Fibroblast of pulmonary artery (primary cell): ENCODE measurements at regions not wholly inside any gene's neighbourhood (a gene's known extent, or its start where the extent isn't known, plus 50 kb on each side); places are given as distances from the start of the nearest gene placed in this dataset.
"Not testable (repeated sequence)": the region's sequence is repeated elsewhere in the genome, so short reads cannot be mapped to it uniquely, and the experiment has no call there.

ENCODE experiments used
- DNase-seq: peaks from one replicate; pipeline ENCODE4 v3.0.0-alpha.2; 2010; ENCODE audit warnings: low read depth
- H3K4me3 ChIP-seq: replicated peaks from 2 replicates; pipeline ENCODE4 v1.5.1; 2011; ENCODE audit warnings: low read depth, mild to moderate bottlenecking, control low read depth, low read length, moderate library complexity
- TF ChIP-seq, protein P1 (sequence below): IDR thresholded peaks from 2 replicates; pipeline ENCODE4 v1.5.1; 2011; ENCODE audit warnings: mild to moderate bottlenecking, control low read depth, low read length, inconsistent platforms; ENCODE audit errors: missing control alignments

DNA sequence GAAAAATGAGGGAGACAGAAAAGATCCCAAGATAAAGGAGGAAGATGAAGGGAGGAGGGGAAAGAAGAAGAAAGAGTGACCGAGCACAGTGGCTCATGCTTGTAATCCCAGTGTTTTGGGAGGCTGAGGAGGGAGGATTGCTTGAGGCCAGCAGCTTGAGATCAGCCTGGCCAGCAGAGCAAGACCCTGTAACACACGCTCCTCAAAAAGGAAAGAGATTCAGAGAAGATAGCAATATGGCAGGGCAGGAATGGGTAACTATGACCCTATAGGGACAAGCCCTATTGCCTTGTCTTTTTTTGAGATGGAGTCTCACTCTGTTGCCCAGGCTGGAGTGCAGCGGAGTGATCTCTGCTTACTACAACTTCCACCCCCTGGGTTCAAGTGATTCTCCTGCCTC is 116.9 kb upstream of the MAP1LC3B2 start:
- DNase-seq: no peak
- H3K4me3 ChIP-seq: no peak overlapping the region
- TF ChIP-seq, protein P1, sequence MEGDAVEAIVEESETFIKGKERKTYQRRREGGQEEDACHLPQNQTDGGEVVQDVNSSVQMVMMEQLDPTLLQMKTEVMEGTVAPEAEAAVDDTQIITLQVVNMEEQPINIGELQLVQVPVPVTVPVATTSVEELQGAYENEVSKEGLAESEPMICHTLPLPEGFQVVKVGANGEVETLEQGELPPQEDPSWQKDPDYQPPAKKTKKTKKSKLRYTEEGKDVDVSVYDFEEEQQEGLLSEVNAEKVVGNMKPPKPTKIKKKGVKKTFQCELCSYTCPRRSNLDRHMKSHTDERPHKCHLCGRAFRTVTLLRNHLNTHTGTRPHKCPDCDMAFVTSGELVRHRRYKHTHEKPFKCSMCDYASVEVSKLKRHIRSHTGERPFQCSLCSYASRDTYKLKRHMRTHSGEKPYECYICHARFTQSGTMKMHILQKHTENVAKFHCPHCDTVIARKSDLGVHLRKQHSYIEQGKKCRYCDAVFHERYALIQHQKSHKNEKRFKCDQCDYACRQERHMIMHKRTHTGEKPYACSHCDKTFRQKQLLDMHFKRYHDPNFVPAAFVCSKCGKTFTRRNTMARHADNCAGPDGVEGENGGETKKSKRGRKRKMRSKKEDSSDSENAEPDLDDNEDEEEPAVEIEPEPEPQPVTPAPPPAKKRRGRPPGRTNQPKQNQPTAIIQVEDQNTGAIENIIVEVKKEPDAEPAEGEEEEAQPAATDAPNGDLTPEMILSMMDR: no peak

DNA sequence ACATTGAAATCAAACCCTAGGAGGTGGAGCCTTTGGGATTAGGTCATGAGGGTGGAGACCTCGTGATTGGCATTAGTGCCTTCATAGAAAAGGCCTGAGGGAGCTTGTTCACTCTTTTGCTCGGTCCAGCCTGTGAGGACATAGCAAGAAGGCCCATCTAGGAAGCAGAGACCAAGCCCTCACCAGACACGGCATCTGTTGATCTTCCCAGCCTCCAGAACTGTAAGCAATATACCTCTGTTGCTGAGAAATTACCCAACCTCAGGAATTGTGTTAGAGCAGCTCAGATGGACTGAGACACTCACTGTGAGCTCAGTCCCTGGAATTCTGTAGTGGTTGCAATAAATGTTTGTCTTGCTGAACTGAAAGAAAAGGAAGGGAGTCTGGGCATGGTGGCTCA is 116.2 kb upstream of the MAP1LC3B2 start:
- TF ChIP-seq, protein P1: no peak
- H3K4me3 ChIP-seq: no peak overlapping the region
- DNase-seq: peak; percentile 20

DNA sequence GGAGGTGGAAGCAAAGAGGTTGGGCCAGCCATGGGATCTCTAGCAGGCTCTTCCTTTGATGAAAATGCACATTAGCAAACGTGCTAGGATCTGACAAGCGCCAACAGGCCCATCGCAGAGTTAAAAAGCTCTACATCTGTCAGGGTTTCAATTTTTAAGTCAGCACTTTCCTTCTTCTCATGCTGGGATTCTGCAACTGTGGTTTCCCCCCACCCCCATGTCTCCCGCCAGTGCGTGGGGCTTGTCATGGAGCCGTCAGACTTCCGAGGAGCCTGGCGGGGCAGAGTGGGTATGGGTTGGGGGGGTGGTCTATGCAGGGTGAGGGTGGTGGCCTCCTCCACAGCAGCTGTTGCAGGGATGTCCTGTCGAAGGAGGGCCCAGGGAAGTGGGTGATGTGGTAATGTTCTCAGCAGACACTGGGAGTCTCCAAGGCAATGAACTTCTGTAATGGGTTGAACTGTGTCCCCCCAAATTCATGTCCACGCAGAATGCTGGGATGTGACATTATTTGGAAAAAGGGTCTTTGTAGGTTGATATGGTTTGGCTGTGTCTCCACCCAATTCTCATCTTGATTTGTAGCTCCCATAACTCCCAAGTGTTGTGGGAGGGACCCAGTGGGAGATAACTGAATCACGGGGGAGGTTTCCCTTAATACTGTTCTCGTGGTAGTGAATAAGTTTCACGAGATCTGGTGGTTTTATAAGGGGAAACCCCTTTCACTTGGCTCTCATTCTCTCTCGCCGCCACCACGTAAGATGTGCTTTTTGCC is 115.2 kb upstream of the MAP1LC3B2 start:
- TF ChIP-seq, protein P1: no peak
- DNase-seq: no peak

DNA sequence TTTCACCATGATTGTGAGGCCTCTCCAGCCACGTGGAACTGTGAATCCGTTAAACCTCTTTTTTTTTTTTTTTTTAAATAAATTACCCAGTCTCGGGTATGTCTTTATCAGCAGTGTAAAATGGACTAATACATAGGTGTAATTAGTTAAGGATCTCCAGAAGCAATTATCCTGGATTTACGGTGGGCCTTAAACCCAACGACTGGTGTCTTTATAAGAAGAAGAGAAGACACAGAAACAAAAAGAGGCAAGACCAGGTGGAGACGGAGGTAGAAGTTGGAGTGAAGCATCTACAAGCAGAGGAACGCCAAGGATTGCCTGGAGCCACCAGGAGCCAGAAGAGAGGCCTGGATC is 114.6 kb upstream of the MAP1LC3B2 start:
- H3K4me3 ChIP-seq: no peak overlapping the region
- TF ChIP-seq, protein P1: no peak
- DNase-seq: no peak

More for the DNA sequence above, 115.2 kb upstream of the MAP1LC3B2 start:
- no peak overlapping the region for H3K4me3 ChIP-seq

DNA sequence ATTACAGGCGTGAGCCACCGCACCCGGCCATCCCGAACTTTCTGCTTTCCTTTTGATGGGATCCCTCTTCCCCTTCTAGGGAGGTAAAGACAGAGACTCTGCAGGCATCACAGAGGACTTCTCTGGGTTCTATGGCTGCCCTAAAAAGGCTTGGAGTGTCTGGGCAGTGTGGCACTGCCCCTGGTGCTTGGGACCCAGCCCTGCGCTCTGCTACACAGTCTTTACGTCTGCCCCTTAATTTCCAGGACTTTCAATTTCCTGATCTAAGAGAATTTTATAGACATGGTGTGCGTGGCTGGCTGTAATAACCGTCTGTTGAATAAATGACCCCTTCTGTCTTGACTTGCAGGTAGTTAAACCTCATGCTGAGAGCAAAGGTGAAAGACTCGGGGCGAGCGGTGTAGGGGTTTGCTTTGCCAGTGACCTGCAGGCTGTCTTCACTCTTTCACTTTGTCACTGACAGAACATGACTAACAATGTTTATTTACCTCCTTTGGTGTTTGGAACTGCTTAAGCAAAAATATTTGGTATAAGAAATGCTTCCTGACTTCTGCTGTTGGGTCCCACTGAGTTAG is 110.9 kb upstream of the MAP1LC3B2 start:
- TF ChIP-seq, protein P1: no peak
- no peak overlapping the region for H3K4me3 ChIP-seq
- no peak for DNase-seq

DNA sequence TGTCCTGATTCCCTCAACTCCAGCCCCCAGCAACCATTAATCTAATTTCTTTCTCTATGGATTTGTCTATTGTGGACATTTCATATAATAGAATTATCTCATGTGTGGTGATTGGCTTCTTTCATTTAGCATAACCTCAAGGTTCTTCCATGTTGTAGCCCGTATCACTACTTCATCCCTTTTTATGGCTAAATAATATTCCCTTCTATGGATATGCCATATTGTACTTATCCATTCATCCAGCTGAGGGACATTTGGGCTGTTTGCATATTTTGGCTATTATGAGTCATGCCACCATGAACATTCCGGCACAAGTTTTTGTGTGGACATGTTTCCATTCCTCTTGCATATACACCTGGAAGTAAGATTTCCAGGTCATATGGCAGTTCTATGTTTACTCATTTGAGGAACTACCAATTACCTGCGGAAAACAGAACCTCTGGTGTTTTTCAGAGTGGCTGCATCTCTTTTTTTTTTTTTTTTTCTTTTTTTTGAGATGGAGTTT is 108.7 kb upstream of the MAP1LC3B2 start:
- TF ChIP-seq, protein P1: no peak
- no peak overlapping the region for H3K4me3 ChIP-seq
- no peak for DNase-seq

DNA sequence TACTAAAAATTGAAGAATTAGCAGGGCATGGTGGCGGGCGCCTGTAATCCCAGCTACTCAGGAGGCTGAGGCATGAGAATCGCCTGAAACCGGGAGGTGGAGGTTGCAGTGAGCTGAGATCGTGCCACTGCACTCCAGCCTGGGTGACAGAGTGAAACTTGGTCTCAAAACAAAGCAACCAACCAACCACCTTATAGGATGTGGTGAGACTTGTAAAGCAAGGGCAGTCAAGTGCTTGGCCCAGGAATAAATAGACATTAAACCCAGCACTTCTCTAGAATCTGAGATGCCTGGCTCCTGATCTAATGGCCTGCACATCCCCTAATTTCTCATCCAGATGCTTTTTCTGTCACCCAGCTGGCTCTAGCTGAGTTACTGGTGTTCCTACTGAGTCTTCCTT is 106.2 kb upstream of the MAP1LC3B2 start:
- DNase-seq, H3K4me3 ChIP-seq: not testable (repeated sequence)
